ENCODE measurements at regions not wholly inside any gene's neighbourhood (a gene's known extent, or its start where the extent isn't known, plus 50 kb on each side); places are given as distances from the start of the nearest gene placed in this dataset.
"Not testable (repeated sequence)": the region's sequence is repeated elsewhere in the genome, so short reads cannot be mapped to it uniquely, and the experiment has no call there.

- Histone ChIP-seq H4K20me1 (ENCODE audit: control insufficient read depth, extremely low read depth, insufficient read depth, low read length) (no peaks in the 10 kb centered on the region), H3K27ac (ENCODE audit: control insufficient read depth, insufficient read depth, low read length) (no peak overlapping the region), H3K79me2 (ENCODE audit: control insufficient read depth, insufficient read depth, low read length) (no peaks in the 10 kb centered on the region), H3K4me3 (ENCODE audit: control insufficient read depth in 2 of 3, extremely low read depth in 1 of 3, insufficient read depth in 2 of 3, low read depth in 1 of 3, low read length in 3 of 3) (no peak overlapping the region), H3K9ac (ENCODE audit: control insufficient read depth, extremely low read depth, insufficient read depth, low read length) (no peak overlapping the region), H3K4me2 (ENCODE audit: control insufficient read depth, extremely low read depth, insufficient read depth, low read depth, low read length) (no peak overlapping the region), H3K9me1 (ENCODE audit: control insufficient read depth, extremely low read depth, insufficient read depth, low read length) (no peaks in the 10 kb centered on the region), H3K4me1 (ENCODE audit: control insufficient read depth, extremely low read depth, insufficient read depth, low read length) (no peaks in the 10 kb centered on the region), H3K27me3 (ENCODE audit: control insufficient read depth, extremely low read depth, insufficient read depth, low read length) (no peaks in the 10 kb centered on the region), H3K36me3 (ENCODE audit: control insufficient read depth in 2 of 2, extremely low read depth in 1 of 2, insufficient read depth in 2 of 2, low read length in 2 of 2) (no peaks in the 10 kb centered on the region), H3K9me3 (ENCODE audit: control insufficient read depth, low read depth, low read length) (no peaks in the 10 kb centered on the region), H2AFZ (ENCODE audit: control insufficient read depth, low read length) (no peak overlapping the region)
- FAIRE-seq (no peak), DNase-seq (ENCODE audit: low read depth, low spot score) (no peak)
- no peak for TF ChIP-seq CTCF (optimal IDR thresholded peaks at IDR 0.05 in 1 of 3, IDR thresholded peaks at IDR 0.05 in 1 of 3, conservative IDR thresholded peaks at IDR 0.05 in 1 of 3; ENCODE audit: extremely low read depth in 1 of 3, insufficient read depth in 2 of 3, low read length in 3 of 3)
- no peak for TF ChIP-seq EZH2 (IDR thresholded peaks at IDR 0.05; ENCODE audit: low read length)
- dilution Hi-C loops (cut with MboI; ENCODE audit: extremely low pct_ligation_motif_present, low sequenced_read_pairs), result loop anchor here (10.0 kb wide), 1 partner anchor 56 kb away; no protein-coding TSS in a partner anchor
Observed at GRCh38 chr15:62869116-62869515, 173.4 kb upstream of the TPM1 start.

DNA sequence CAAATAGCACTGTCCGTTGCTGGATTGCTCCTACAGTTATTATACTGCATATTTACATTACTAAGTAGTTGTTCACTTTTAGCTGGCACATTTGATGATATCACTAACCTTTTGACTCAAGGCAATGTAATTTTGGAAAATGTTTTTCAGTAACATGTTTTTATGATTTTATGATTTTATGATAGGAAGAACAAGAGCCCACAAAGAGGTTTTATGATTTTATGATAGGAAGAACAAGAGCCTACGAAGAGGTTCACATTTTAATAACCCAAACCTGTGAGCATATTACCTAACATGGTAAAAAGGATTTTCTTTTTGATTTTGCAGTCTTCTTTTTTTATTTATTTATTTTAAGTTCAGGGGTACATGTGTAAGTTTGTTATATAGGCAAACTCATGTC, 172.3 kb upstream of the TPM1 start:
- no peak for TF ChIP-seq EZH2 (IDR thresholded peaks at IDR 0.05; ENCODE audit: low read length)
- no peak for TF ChIP-seq CTCF (optimal IDR thresholded peaks at IDR 0.05 in 1 of 3, IDR thresholded peaks at IDR 0.05 in 1 of 3, conservative IDR thresholded peaks at IDR 0.05 in 1 of 3; ENCODE audit: extremely low read depth in 1 of 3, insufficient read depth in 2 of 3, low read length in 3 of 3)
- H3K9me3 ChIP-seq (ENCODE audit: control insufficient read depth, low read depth, low read length), result no peaks in the 10 kb centered on the region
- dilution Hi-C loops (cut with MboI; ENCODE audit: extremely low pct_ligation_motif_present, low sequenced_read_pairs), result no loop called here
- no peak for FAIRE-seq
- H3K4me2 ChIP-seq (ENCODE audit: control insufficient read depth, extremely low read depth, insufficient read depth, low read depth, low read length), result no peak overlapping the region
- H4K20me1 ChIP-seq (ENCODE audit: control insufficient read depth, extremely low read depth, insufficient read depth, low read length), result no peaks in the 10 kb centered on the region
- no peaks in the 10 kb centered on the region for H3K4me1 ChIP-seq (ENCODE audit: control insufficient read depth, extremely low read depth, insufficient read depth, low read length)
- no peak overlapping the region for H3K4me3 ChIP-seq (ENCODE audit: control insufficient read depth in 2 of 3, extremely low read depth in 1 of 3, insufficient read depth in 2 of 3, low read depth in 1 of 3, low read length in 3 of 3)
- H2AFZ ChIP-seq (ENCODE audit: control insufficient read depth, low read length), result no peak overlapping the region
- no peaks in the 10 kb centered on the region for H3K9me1 ChIP-seq (ENCODE audit: control insufficient read depth, extremely low read depth, insufficient read depth, low read length)
- H3K79me2 ChIP-seq (ENCODE audit: control insufficient read depth, insufficient read depth, low read length), result no peaks in the 10 kb centered on the region
- DNase-seq (ENCODE audit: low read depth, low spot score), result no peak
- H3K9ac ChIP-seq (ENCODE audit: control insufficient read depth, extremely low read depth, insufficient read depth, low read length), result no peak overlapping the region
- H3K36me3 ChIP-seq (ENCODE audit: control insufficient read depth in 2 of 2, extremely low read depth in 1 of 2, insufficient read depth in 2 of 2, low read length in 2 of 2), result no peaks in the 10 kb centered on the region
- H3K27me3 ChIP-seq (ENCODE audit: control insufficient read depth, extremely low read depth, insufficient read depth, low read length), result no peaks in the 10 kb centered on the region
- H3K27ac ChIP-seq (ENCODE audit: control insufficient read depth, insufficient read depth, low read length), result no peak overlapping the region

GRCh38 chr15:62870701-62871100, 171.8 kb upstream of the TPM1 start:
- H4K20me1 ChIP-seq (ENCODE audit: control insufficient read depth, extremely low read depth, insufficient read depth, low read length); FAIRE-seq; H3K9ac ChIP-seq (ENCODE audit: control insufficient read depth, extremely low read depth, insufficient read depth, low read length); H3K4me1 ChIP-seq (ENCODE audit: control insufficient read depth, extremely low read depth, insufficient read depth, low read length); H3K4me3 ChIP-seq (ENCODE audit: control insufficient read depth in 2 of 3, extremely low read depth in 1 of 3, insufficient read depth in 2 of 3, low read depth in 1 of 3, low read length in 3 of 3); H2AFZ ChIP-seq (ENCODE audit: control insufficient read depth, low read length); H3K9me3 ChIP-seq (ENCODE audit: control insufficient read depth, low read depth, low read length); dilution Hi-C loops (cut with MboI; ENCODE audit: extremely low pct_ligation_motif_present, low sequenced_read_pairs); H3K27ac ChIP-seq (ENCODE audit: control insufficient read depth, insufficient read depth, low read length); H3K9me1 ChIP-seq (ENCODE audit: control insufficient read depth, extremely low read depth, insufficient read depth, low read length); H3K79me2 ChIP-seq (ENCODE audit: control insufficient read depth, insufficient read depth, low read length); H3K36me3 ChIP-seq (ENCODE audit: control insufficient read depth in 2 of 2, extremely low read depth in 1 of 2, insufficient read depth in 2 of 2, low read length in 2 of 2); DNase-seq (ENCODE audit: low read depth, low spot score); H3K4me2 ChIP-seq (ENCODE audit: control insufficient read depth, extremely low read depth, insufficient read depth, low read depth, low read length); H3K27me3 ChIP-seq (ENCODE audit: control insufficient read depth, extremely low read depth, insufficient read depth, low read length): not testable (repeated sequence)

All from keratinocyte (primary cell).